LNCaP clone FGC (cell line): ENCODE measurements at regions not wholly inside any gene's neighbourhood (a gene's known extent, or its start where the extent isn't known, plus 50 kb on each side); places are given as distances from the start of the nearest gene placed in this dataset.
A peak's percentile ranks its signal among the peaks of the same experiment; 100 is the strongest.

Experiments used
- DNase-seq: peaks from one replicate; pipeline ENCODE4 v3.0.0-alpha.2; 2011; ENCODE audit warnings: low read depth
- H3K4me3 ChIP-seq: 2 replicates; pipeline ENCODE4 v1.5.1; 2011; ENCODE audit warnings: mild to moderate bottlenecking, low read depth, low read length, control low read depth
- TF ChIP-seq, protein P1 (sequence below): IDR thresholded peaks from 2 replicates; pipeline ENCODE4 v1.5.1; 2012; ENCODE audit warnings: mild to moderate bottlenecking; ENCODE audit not compliant: control insufficient read depth, insufficient read depth; ENCODE audit errors: extremely low read depth

DNA sequence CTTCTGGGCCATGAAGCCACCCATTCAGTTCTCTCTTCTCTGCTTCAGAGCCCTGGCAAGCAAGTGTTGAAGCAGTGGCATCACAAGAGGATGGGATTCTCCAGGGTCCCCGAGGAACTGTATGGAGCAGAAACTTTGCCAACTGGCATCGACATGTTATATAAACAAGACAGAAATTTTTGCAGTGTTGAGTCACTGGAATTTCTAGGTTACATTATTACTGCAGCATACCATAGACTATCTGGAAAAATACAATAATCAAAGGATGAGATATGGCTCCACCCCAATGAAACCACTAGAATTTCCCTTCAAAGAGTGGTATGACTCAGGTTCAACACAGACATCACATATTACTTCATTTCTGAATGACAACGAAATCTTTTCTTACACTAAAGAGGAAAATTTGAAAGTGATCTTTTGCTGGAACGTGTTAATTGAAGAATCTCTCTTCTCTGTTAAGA, 343.0 kb upstream of the DYNLRB2 start:
- DNase-seq, result no peak
- no peak overlapping the region for H3K4me3 ChIP-seq
- TF ChIP-seq, protein P1, sequence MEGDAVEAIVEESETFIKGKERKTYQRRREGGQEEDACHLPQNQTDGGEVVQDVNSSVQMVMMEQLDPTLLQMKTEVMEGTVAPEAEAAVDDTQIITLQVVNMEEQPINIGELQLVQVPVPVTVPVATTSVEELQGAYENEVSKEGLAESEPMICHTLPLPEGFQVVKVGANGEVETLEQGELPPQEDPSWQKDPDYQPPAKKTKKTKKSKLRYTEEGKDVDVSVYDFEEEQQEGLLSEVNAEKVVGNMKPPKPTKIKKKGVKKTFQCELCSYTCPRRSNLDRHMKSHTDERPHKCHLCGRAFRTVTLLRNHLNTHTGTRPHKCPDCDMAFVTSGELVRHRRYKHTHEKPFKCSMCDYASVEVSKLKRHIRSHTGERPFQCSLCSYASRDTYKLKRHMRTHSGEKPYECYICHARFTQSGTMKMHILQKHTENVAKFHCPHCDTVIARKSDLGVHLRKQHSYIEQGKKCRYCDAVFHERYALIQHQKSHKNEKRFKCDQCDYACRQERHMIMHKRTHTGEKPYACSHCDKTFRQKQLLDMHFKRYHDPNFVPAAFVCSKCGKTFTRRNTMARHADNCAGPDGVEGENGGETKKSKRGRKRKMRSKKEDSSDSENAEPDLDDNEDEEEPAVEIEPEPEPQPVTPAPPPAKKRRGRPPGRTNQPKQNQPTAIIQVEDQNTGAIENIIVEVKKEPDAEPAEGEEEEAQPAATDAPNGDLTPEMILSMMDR, result no peak

DNA sequence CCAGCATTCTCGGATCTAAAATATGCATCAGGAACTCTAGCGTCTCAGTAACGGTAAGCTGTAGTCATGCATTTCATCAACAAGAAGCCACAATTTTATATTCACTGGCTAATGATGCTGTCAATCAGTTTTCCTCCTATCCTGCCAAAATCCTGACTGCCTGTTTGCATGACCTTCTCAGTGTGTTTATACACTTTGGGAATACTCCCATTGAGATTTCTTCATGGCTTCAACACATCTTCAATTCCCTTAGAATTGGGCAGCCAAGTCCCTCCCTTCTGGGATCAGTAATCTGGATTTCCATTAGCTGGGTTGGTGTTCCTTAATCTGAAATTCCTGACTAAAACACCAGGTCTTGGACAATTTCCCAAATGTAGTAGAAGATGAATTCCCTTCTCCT, 348.9 kb upstream of the DYNLRB2 start:
- TF ChIP-seq, protein P1, result no peak
- no peak overlapping the region for H3K4me3 ChIP-seq
- no peak for DNase-seq

DNA sequence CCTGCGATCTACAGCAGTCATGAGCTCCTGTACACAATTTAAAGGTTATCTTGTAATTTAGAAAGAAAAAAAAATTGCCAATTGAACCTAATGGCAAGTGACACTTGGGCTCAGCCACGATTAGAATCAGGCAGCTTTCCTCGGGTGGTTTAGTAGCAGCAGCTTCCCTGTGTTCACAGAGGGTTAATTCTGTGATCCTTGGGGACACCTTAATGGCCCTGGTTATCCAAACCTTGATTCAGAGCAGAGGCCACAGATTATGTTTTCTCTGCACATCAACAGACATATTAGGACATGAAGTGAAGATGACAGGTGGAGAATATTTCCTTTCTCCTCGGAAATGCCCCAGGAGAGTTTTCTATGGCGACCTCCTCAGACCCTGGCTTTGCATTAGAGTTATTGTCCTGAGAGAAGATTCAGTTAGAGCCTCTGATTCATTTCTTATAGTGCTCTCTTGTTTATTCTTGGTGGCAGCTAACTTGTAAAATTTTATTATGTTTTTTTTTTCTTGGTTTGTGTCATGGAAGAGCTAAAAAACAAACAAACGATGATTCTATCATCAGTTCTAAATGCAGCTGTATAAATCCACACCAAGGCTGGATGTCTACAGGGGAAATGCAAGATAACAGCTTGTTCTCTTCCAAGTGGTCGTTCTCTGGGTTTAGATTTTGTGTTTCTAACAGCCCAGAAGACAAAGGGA, 351.2 kb upstream of the DYNLRB2 start:
- H3K4me3 ChIP-seq, result peak overlapping the region; percentile 24; the same call in 1 of the 2 replicates
- TF ChIP-seq, protein P1, result no peak
- peak; percentile 85 for DNase-seq

DNA sequence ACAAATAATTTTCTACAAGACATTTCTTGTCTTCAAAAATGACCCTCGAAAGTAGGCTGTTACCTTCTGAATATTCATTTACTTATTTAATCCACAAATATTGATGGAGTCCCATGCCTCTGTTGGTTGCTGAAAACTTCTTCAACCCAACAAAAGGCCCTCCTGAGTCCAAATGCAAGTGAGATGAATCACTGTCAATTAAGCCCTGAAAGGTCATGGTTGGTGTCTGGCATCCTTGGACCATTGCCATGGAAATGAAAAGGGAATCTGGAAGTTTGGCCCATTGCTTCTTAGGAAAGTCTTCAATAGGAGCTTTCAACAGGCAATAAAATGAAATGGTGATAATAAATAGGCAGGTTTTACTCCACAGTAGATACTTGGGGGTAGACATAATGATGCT, 364.7 kb upstream of the DYNLRB2 start:
- DNase-seq, result no peak
- H3K4me3 ChIP-seq, result no peak overlapping the region
- TF ChIP-seq, protein P1, result no peak

DNA sequence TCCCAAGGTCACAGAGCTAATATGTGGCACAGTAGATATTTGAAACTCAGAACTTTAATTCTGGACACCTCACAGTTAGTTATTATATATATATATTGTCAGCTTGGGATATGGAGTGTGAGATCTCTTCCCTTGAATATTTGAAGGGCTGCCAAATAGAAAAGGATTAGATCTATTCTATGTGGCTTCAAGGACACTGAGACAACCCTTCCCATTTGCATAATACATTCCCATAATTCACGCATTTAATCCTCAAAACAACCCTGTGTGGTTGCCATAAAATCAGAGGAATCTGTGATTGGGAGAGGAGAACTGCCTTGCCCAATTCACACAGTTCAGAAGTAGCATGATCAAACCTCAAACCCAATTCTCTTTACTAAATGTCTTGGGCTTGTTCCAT, 365.8 kb upstream of the DYNLRB2 start:
- no peak for DNase-seq
- TF ChIP-seq, protein P1, result no peak
- no peak overlapping the region for H3K4me3 ChIP-seq

DNA sequence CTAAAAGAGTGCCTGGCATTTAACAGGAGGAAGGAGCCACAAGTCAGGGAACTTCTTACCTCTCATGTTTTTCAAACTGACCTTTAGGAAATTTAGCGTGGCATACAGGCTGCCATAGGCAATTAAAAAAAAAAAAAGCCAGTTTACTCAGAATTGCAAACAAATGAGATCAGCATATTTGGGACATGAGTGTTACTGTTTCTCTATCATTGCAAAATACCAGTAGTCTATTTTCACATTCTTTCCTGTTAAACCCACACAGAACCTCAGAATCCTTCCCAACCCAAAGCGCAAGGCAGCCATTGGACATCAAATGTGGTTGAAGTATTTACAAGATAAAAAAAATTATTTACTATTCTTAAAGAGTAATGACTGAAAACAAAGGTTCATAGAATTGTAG, 366.4 kb upstream of the DYNLRB2 start:
- TF ChIP-seq, protein P1, result no peak
- no peak overlapping the region for H3K4me3 ChIP-seq
- no peak for DNase-seq

DNA sequence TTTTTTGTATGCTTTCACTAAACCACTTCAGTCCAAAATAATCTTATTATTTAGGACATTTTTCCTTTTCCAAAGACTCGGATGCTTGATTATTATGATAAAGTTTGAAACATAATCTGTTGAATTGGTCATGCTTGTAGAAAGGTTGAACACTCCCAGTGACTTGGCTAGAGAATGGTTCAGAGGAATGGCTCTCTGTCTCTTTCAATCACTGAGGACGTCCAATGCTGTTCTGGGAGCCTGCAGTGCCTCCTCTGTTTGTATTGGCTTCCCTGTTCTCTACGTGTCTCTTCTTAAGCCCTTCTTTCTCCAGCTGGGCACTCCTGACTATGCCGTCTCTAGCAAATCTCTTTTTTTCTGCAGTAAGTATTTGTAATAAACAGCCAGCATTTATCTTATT, 369.0 kb upstream of the DYNLRB2 start:
- DNase-seq, result no peak
- TF ChIP-seq, protein P1, result no peak
- no peak overlapping the region for H3K4me3 ChIP-seq
